GM19372 (cell line): ENCODE measurements at regions not wholly inside any gene's neighbourhood (a gene's known extent, or its start where the extent isn't known, plus 50 kb on each side); places are given as distances from the start of the nearest gene placed in this dataset.

Experiments used
- ATAC-seq: cut with Tn5 transposase; IDR thresholded peaks from one replicate; pipeline ENCODE4 v1.9.1; 2021; ENCODE audit warnings: mild to moderate bottlenecking, low read depth, moderate library complexity; ENCODE audit not compliant: unreplicated experiment

- no peak for ATAC-seq
Measured at GRCh38 chr2:57834666-57835065, 211.9 kb upstream of the VRK2 start.

DNA sequence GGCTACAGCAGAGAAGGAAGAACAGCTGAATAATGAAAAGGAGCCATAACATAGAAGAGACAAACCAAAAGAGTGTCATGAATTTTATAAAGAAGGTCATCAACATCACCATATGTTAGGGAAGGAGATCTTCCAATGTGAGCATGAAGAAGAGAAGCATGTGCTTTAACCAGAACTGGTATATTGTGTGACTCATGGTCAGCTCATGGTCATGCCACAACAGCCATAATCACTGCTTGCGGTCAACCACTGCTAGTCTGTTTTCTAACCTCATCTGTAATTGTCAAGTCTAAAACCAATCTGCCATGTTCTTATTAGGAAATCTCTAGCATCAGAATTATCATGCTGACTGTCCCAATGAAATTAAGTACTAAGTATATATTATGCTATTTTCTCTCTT lies 204.1 kb upstream of the VRK2 start:
- no peak for ATAC-seq

DNA sequence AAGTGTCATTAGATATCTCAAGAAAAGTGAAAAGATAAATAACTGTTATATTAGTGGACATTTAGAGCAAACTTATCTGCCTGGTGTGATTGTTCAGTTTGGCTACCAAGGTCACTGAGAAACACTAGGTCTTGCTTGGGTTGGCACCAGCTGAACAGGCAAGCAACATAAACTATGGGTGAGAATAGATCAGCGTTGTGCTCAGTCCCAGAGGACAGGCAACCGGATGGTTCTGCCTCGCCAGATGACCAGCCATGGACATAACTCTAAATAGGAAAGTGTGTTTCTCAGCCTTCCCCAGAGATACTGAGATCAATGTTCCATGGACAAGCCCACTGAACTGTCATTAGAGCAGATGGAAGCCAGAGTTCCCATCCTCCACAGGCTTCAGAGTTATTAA lies 203.4 kb upstream of the VRK2 start:
- ATAC-seq, result no peak

DNA sequence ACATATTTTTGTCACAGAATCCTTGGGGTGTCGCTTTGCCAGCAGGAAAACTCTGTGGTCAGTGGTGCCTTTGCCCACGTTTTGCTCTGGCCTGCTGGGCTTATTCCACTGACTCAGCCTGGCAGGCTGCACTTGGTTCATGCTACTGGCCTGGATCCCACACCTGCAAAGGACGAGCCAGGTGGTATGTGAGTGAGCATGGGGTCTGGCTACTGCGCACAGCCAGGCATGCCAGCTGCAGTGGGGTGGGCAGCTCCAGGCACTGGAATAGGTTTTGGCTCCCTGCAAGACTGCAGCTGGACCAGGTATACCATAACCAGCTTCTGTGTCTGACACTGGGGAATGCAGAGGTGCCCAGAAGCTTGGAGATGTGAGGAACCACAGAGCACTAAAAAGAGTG lies 197.9 kb upstream of the VRK2 start:
- no peak for ATAC-seq

GRCh38 chr2:57849843-57850242 lies 196.8 kb upstream of the VRK2 start:
- ATAC-seq, result no peak

- ATAC-seq, result no peak
Measured at GRCh38 chr2:57850415-57851130, 196.0 kb upstream of the VRK2 start.

- no peak for ATAC-seq
Measured at GRCh38 chr2:57855212-57855611, 191.4 kb upstream of the VRK2 start.

GRCh38 chr2:57859755-57860154 lies 186.9 kb upstream of the VRK2 start:
- no peak for ATAC-seq

- ATAC-seq, result no peak
Measured at GRCh38 chr2:57862153-57862552, 184.5 kb upstream of the VRK2 start.

DNA sequence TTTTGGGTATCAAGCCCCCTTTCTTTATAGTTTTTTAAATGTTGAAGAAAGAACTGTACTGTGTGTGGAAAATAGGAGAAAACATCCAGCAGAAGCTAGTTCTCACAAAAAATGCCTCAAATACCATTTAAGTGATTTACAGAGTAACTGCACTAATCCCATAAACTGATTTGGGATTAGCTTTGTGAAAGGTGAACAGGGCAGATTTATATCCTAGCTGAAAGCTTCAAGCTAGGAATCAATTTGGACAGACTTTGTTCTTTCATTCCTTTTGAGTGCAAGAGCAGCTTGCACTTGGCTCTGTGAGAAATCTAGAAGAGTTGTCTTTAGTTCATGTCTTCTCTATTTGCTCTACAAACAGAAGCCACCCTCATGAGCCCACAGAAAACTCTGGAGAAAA lies 183.9 kb upstream of the VRK2 start:
- no peak for ATAC-seq

GRCh38 chr2:57864926-57865325 lies 181.7 kb upstream of the VRK2 start:
- ATAC-seq, result no peak

DNA sequence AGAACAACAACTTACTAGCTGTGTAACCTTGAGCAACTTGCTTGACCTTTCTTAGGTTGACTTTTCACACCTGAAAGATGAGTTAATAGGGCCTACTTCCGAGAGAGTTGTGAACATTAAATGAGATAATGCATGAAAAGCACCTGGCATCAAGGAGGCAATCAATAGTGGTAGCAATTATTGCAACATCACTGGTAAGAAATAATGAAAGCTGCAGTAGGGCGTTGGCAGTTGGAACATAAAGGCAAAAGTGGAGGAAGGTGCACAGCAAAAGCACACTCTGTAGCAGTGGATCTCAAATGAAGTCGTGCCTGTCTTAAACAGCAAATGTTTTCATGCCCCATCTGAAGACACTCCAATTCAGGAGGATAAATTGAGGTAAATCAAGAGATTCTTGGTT lies 178.9 kb upstream of the VRK2 start:
- ATAC-seq, result no peak

DNA sequence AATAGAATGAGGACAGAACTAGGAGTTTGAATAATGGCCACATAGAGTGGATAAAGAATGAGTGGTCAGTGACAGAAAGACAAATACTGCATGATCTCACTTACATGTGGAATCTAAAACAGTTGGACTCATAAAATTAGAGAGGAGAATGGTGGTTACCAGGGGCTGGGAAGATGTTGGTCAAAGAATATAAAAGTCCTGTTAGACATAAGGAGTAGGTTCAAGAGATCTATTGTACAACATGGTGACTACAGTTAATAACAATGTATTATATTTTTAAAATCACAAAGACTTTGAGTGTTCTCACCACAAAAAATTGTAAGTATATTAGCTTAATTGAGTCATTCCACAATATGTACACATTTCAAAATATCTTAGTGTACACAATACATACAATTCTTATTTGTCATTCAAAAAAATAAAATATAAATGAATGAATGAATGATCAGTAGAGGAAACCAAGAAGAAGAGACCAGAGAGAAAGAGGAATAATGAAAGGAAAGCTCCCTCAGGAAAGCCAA lies 177.9 kb upstream of the VRK2 start:
- ATAC-seq, result no peak

DNA sequence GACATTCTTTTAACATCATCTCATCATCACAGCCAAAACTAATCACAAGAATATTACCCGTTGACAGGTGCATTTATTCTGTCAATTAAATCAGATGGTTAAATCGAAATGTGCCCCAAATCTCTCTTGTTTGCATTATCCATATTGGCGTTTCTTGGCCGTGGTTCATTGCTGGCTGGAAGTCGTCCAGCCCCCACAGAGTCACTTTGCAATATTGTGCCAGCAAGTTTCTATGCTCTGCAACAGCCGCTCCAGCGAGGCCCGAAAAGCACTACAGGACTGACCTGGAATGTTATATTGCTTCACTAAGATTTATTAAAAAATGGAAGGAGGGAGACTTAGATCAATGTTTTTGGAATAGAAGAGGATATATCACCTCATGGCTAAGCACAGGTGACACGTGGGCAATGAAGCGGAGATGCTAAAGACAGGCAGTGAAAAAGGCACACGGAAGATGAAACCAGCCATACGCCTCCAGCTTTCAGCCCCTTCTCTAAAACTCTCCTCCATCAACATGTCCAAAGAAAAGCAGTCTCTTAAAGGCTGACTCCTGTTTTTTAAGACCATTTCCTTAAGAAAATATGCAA lies 176.8 kb upstream of the VRK2 start:
- no peak for ATAC-seq

DNA sequence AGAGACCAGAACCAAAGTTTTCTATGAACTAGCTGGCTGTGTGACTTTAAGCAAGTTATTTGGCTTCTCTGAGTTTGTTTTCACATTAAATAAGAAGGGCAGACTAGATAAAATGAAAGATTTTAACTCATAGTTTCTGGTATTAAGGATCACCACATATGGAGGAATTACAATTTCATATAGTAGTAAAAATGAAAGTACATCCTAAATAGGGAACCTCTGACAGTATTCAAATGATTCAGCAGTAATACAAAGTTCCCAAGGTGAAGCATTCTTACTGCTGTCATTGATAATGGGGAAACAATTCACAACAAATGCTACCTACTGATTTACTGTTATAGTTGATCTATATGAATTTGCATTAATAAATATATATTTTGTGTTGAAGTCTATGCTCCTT lies 170.3 kb upstream of the VRK2 start:
- ATAC-seq, result no peak

GRCh38 chr2:57877811-57878170 lies 168.8 kb upstream of the VRK2 start:
- no peak for ATAC-seq

- no peak for ATAC-seq
Measured at GRCh38 chr2:57878171-57878865, 168.3 kb upstream of the VRK2 start.

GRCh38 chr2:57878866-57879210 lies 167.8 kb upstream of the VRK2 start:
- ATAC-seq, result no peak

GRCh38 chr2:57880446-57880845 lies 166.2 kb upstream of the VRK2 start:
- ATAC-seq, result no peak

DNA sequence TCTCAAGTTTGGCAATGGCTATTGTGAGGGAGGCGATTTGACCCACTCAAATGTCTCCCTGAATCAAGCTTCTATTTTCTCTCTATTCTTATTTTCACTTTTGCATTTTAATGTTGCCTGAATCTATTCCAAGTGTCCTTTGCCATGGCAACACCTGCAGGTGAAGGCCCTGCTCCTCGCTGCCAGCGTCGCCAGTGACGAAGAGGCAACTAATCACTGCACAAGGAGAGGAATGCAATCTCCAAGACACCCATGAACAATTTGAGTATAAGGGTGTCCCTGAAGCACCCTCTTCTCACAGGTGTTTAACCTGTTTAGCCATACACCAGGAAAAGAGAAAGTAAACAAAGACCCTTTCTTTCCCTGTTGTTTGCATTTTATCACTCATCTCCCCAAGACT lies 165.6 kb upstream of the VRK2 start:
- ATAC-seq, result no peak

GRCh38 chr2:57881998-57882888 lies 164.4 kb upstream of the VRK2 start:
- no peak for ATAC-seq
